Vagina (tissue), 2 donors: ENCODE measurements at regions not wholly inside any gene's neighbourhood (a gene's known extent, or its start where the extent isn't known, plus 50 kb on each side); places are given as distances from the start of the nearest gene placed in this dataset.
"Not testable (repeated sequence)": the region's sequence is repeated elsewhere in the genome, so short reads cannot be mapped to it uniquely, and the experiment has no call there.

ENCODE experiments used
- CTCF ChIP-seq, 3 experiments: fragments of 450-650 bp in 2 of 3; fragments of 200-600 bp in 1 of 3; sonication (generic) in 1 of 3; IDR thresholded peaks; one replicate each; pipeline ENCODE4 v1.5.1; 2017 to 2019; ENCODE audit warnings: antibody characterized with exemption in 3 of 3, mild to moderate bottlenecking in 2 of 3, moderate library complexity in 2 of 3
- POLR2A ChIP-seq, 2 donors: fragments of 450-650 bp; IDR thresholded peaks; one replicate each; pipeline ENCODE4 v1.6.1; 2017; ENCODE audit warnings: antibody characterized with exemption in 2 of 2, mild to moderate bottlenecking in 2 of 2, moderate library complexity in 2 of 2
- POLR2AphosphoS5 ChIP-seq, 2 donors: sonication (generic); formaldehyde crosslinking; IDR thresholded peaks; one replicate each; pipeline ENCODE4 v1.9.0; 2017; ENCODE audit warnings: antibody characterized with exemption in 2 of 2, mild to moderate bottlenecking in 2 of 2, low read depth in 1 of 2; ENCODE audit not compliant: insufficient read depth in 1 of 2

DNA sequence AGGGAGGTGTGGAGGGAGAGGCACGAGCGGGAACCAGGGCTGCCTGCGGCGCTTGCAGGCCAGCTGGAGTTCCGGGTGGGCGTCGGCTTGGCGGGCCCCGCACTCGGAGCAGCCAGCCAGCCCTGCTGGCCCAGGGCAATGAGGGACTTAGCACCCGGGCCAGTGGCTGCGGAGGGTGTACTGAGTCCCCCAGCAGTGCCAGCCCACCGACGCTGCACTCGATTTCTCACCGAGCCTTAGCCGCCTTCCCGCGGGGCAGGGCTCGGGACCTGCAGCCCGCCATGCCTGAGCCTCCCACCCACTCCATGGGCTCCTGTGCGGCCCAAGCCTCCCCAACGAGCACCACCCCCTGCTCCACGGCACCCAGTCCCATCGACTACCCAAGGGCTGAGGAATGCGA lies 241.1 kb upstream of the PTGER4 start:
- not testable (repeated sequence) for TF ChIP-seq CTCF (IDR thresholded peaks at IDR 0.05); POLR2AphosphoS5 (IDR thresholded peaks at IDR 0.05; ENCODE audit: insufficient read depth in 1 of 2, low read depth in 1 of 2); POLR2A (IDR thresholded peaks at IDR 0.05)
